H1 (cell line): ENCODE measurements at regions not wholly inside any gene's neighbourhood (a gene's known extent, or its start where the extent isn't known, plus 50 kb on each side); places are given as distances from the start of the nearest gene placed in this dataset.

Experiments
- CTCF ChIA-PET: fragments of 300-600 bp; sonication (Branson Sonifier 250); formaldehyde crosslinking; loops from one replicate; lab custom pipeline; 2021; ENCODE audit not compliant: partially characterized antibody; lab: Charles Lee
- POLR2A ChIA-PET: fragments of 300-600 bp; sonication (Branson Sonifier 250); formaldehyde crosslinking; loops from one replicate; lab custom pipeline; 2021; ENCODE audit warnings: inconsistent platforms; ENCODE audit not compliant: partially characterized antibody; lab: Charles Lee
- DNase-seq, 2 experiments: peaks; one replicate each; pipeline versions ENCODE4 v3.0.0 to v3.0.0-alpha.2; 2010 to 2022; ENCODE audit warnings: low spot score in 2 of 2, low read depth in 1 of 2, mixed read lengths in 1 of 2
- FAIRE-seq: peaks from 2 replicates; lab custom pipeline; 2011; peaks lifted over from hg19 to GRCh38; lab: Jason Lieb, UNC
- H2AFZ ChIP-seq: 2 replicates; pipeline ENCODE4 v1.8.1; 2012; ENCODE audit warnings: low read length, inconsistent platforms
- H2AK5ac ChIP-seq: 2 replicates; pipeline ENCODE4 v1.6.1; 2013; ENCODE audit warnings: low read depth, low read length
- H2BK120ac ChIP-seq: replicated peaks from 2 replicates; pipeline ENCODE3; 2013; ENCODE audit warnings: low read depth, low read length, inconsistent platforms
- H2BK12ac ChIP-seq: 2 replicates; pipeline ENCODE4 v1.6.1; 2013; ENCODE audit warnings: low read depth, low read length
- H2BK15ac ChIP-seq: 2 replicates; pipeline ENCODE4 v1.6.1; 2013; ENCODE audit warnings: low read length
- H2BK20ac ChIP-seq: 2 replicates; pipeline ENCODE4 v1.6.1; 2013; ENCODE audit warnings: low read length
- H2BK5ac ChIP-seq: 2 replicates; pipeline ENCODE4 v1.6.1; 2013; ENCODE audit warnings: low read depth, low read length
- H3K14ac ChIP-seq: 2 replicates; pipeline ENCODE4 v1.6.1; 2013; ENCODE audit warnings: inconsistent platforms; ENCODE audit not compliant: insufficient read length
- H3K18ac ChIP-seq: 2 replicates; pipeline ENCODE4 v1.6.1; 2013; ENCODE audit warnings: low read length; ENCODE audit errors: extremely low read depth
- H3K23ac ChIP-seq: 2 replicates; pipeline ENCODE4 v1.6.1; 2013; ENCODE audit warnings: inconsistent platforms; ENCODE audit not compliant: insufficient read length
- H3K23me2 ChIP-seq: 2 replicates; pipeline ENCODE4 v1.6.1; 2013; ENCODE audit warnings: low read depth, low read length
- H3K27ac ChIP-seq: 2 replicates; pipeline ENCODE4 v1.6.1; 2011; ENCODE audit warnings: low read depth, low read length, inconsistent platforms
- H3K27me3 ChIP-seq, 4 experiments: replicated peaks in 1 of 4; 1 replicate in 1 of 4; 2 replicates in 3 of 4; pipeline versions ENCODE4 v1.6.1 to v1.8.1; 2011 to 2013; ENCODE audit warnings: low read length in 3 of 4, mild to moderate bottlenecking in 3 of 4, inconsistent platforms in 2 of 4, mixed read lengths in 2 of 4, moderate library complexity in 1 of 4; ENCODE audit not compliant: control insufficient read depth in 3 of 4, insufficient read depth in 3 of 4; ENCODE audit errors: extremely low read depth in 1 of 4
- H3K36me3 ChIP-seq, 4 experiments: 2 replicates each; pipeline versions ENCODE4 v1.6.1 to v1.8.1; 2011 to 2013; ENCODE audit warnings: mild to moderate bottlenecking in 4 of 4, low read length in 3 of 4, moderate library complexity in 2 of 4, control low read depth in 1 of 4, inconsistent platforms in 1 of 4; ENCODE audit not compliant: insufficient read depth in 4 of 4, control insufficient read depth in 2 of 4
- H3K4ac ChIP-seq: replicated peaks from 2 replicates; pipeline ENCODE3; 2013; ENCODE audit warnings: low read length, low read depth, mixed read lengths, inconsistent platforms; ENCODE audit not compliant: insufficient read length
- H3K4me1 ChIP-seq, 4 experiments: replicated peaks in 1 of 4; 1 replicate in 1 of 4; 2 replicates in 3 of 4; pipeline versions ENCODE4 v1.6.1 to v1.8.1; 2011 to 2013; ENCODE audit warnings: low read length in 3 of 4, inconsistent platforms in 2 of 4, mixed read lengths in 1 of 4; ENCODE audit not compliant: insufficient read depth in 4 of 4, control insufficient read depth in 3 of 4
- H3K4me2 ChIP-seq, 2 experiments: 2 replicates each; pipeline versions ENCODE4 v1.6.1 to v1.8.1; 2011 to 2013; ENCODE audit warnings: low read depth in 2 of 2, low read length in 2 of 2, control low read depth in 1 of 2, inconsistent platforms in 1 of 2, mild to moderate bottlenecking in 1 of 2; ENCODE audit not compliant: insufficient read depth in 1 of 2
- H3K4me3 ChIP-seq, 4 experiments: fragments of 200-600, 300-600 bp in 1 of 4; sonication (generic), shearing (Covaris generic), sonication (Bioruptor Twin) in 1 of 4; 2 replicates each; pipeline versions ENCODE4 v1.5.1 to v1.8.1; 2011 to 2016; ENCODE audit warnings: low read length in 4 of 4, low read depth in 3 of 4, control low read depth in 2 of 4, inconsistent platforms in 2 of 4, mild to moderate bottlenecking in 2 of 4, mixed read lengths in 1 of 4, moderate library complexity in 1 of 4; ENCODE audit not compliant: insufficient read depth in 2 of 4; ENCODE audit errors: extremely low read depth in 1 of 4
- H3K56ac ChIP-seq: replicated peaks from 2 replicates; pipeline ENCODE3; 2013; ENCODE audit warnings: low read depth, mild to moderate bottlenecking, mixed read lengths, low read length, inconsistent platforms; ENCODE audit not compliant: insufficient read length
- H3K79me1 ChIP-seq: 2 replicates; pipeline ENCODE4 v1.6.1; 2013; ENCODE audit warnings: low read depth, low read length, control low read depth
- H3K79me2 ChIP-seq, 2 experiments: 2 replicates each; pipeline versions ENCODE4 v1.6.1 to v1.8.1; 2012 to 2013; ENCODE audit warnings: low read length in 2 of 2, mild to moderate bottlenecking in 2 of 2, inconsistent platforms in 1 of 2; ENCODE audit not compliant: insufficient read depth in 2 of 2, control insufficient read depth in 1 of 2
- H3K9ac ChIP-seq, 4 experiments: replicated peaks in 1 of 4; 1 replicate in 1 of 4; 2 replicates in 3 of 4; pipeline versions ENCODE4 v1.6.1 to v1.8.1; 2011 to 2013; ENCODE audit warnings: low read depth in 3 of 4, low read length in 3 of 4, control low read depth in 2 of 4, mild to moderate bottlenecking in 2 of 4, moderate library complexity in 2 of 4, inconsistent platforms in 1 of 4; ENCODE audit errors: extremely low read depth in 1 of 4
- H3K9me3 ChIP-seq, 2 experiments: 2 replicates each; pipeline versions ENCODE4 v1.6.1 to v1.8.1; 2012 to 2013; ENCODE audit warnings: mild to moderate bottlenecking in 2 of 2, moderate library complexity in 2 of 2, control low read depth in 1 of 2, inconsistent platforms in 1 of 2, low read depth in 1 of 2, low read length in 1 of 2, mixed read lengths in 1 of 2; ENCODE audit not compliant: insufficient read depth in 2 of 2
- H4K20me1 ChIP-seq, 2 experiments: replicated peaks in 1 of 2; 2 replicates each; pipeline versions ENCODE3 to v1.8.1; 2011 to 2013; ENCODE audit warnings: inconsistent platforms in 2 of 2, low read length in 2 of 2, mild to moderate bottlenecking in 1 of 2; ENCODE audit not compliant: insufficient read depth in 2 of 2, control insufficient read depth in 1 of 2
- H4K5ac ChIP-seq: 2 replicates; pipeline ENCODE4 v1.6.1; 2013; ENCODE audit warnings: low read length, low read depth, mixed read lengths, inconsistent platforms; ENCODE audit not compliant: insufficient read length
- H4K8ac ChIP-seq: 2 replicates; pipeline ENCODE4 v1.8.0; 2013; ENCODE audit warnings: mild to moderate bottlenecking, moderate library complexity, low read length, inconsistent platforms; ENCODE audit not compliant: insufficient read depth; ENCODE audit errors: extremely low read depth
- H4K91ac ChIP-seq: replicated peaks from 2 replicates; pipeline ENCODE3; 2013; ENCODE audit warnings: low read length, mixed read lengths, inconsistent platforms; ENCODE audit not compliant: insufficient read length
- EGR1 ChIP-seq: IDR thresholded peaks from 2 replicates; pipeline ENCODE4 v1.6.1; 2011; ENCODE audit warnings: low read depth, low read length, borderline replicate concordance
- FOSL1 ChIP-seq: IDR thresholded peaks from 2 replicates; pipeline ENCODE4 v1.6.1; 2011; ENCODE audit warnings: mild to moderate bottlenecking, low read depth, low read length, moderate library complexity; ENCODE audit not compliant: insufficient read depth
- MAFK ChIP-seq: IDR thresholded peaks from 2 replicates; pipeline ENCODE4 v1.6.1; 2012; ENCODE audit warnings: low read depth, mild to moderate bottlenecking, improper control_type of control experiment, low read length
- PHF8 ChIP-seq: fragments of 200-600 bp; sonication (generic); conservative IDR thresholded peaks from 2 replicates; pipeline ENCODE4 v1.7.1; 2012; ENCODE audit warnings: low read depth, mild to moderate bottlenecking, inconsistent platforms, low read length, moderate library complexity
- RFX5 ChIP-seq: IDR thresholded peaks from 2 replicates; pipeline ENCODE4 v1.6.1; 2011; ENCODE audit warnings: low read depth, low read length, improper control_type of control experiment, borderline replicate concordance
- SP1 ChIP-seq: IDR thresholded peaks from 2 replicates; pipeline ENCODE4 v1.6.1; 2011; ENCODE audit warnings: low read depth, low read length
- SRF ChIP-seq: IDR thresholded peaks from 2 replicates; pipeline ENCODE4 v1.6.1; 2011; ENCODE audit warnings: mild to moderate bottlenecking, low read depth, low read length, moderate library complexity
- YY1 ChIP-seq: IDR thresholded peaks from 2 replicates; pipeline ENCODE4 v1.6.1; 2011; ENCODE audit warnings: low read depth, mild to moderate bottlenecking, low read length
- whole genome bisulfite sequencing, 2 experiments: shearing (Covaris generic) in 1 of 2; methylation state at CpG; one replicate each; pipeline versions ENCODE4 v1.1.6 to v1.1.7; 2013 to 2015; ENCODE audit warnings: low lambda C conversion rate in 2 of 2, mixed read lengths in 2 of 2, inconsistent platforms in 1 of 2, low coverage in 1 of 2, missing lambda C conversion rate in 1 of 2; ENCODE audit not compliant: insufficient replicate concordance in 2 of 2, insufficient coverage in 1 of 2, insufficient read length in 1 of 2; ENCODE audit errors: extremely low coverage in 1 of 2, missing lambda C conversion rate in 1 of 2; 5-methylcytosine and 5-hydroxymethylcytosine counted together
- TF ChIP-seq, protein P1 (sequence below), 3 experiments: IDR thresholded peaks; 1 replicate in 2 of 3; 2 replicates in 1 of 3; pipeline versions ENCODE4 v1.5.1 to v1.6.1; 2011; ENCODE audit warnings: low read length in 3 of 3, mild to moderate bottlenecking in 3 of 3, inconsistent platforms in 2 of 3, low read depth in 1 of 3, moderate library complexity in 1 of 3; ENCODE audit not compliant: insufficient read depth in 1 of 3; ENCODE audit errors: control extremely low read depth in 1 of 3
- TF ChIP-seq, protein P2 (sequence below): IDR thresholded peaks from 2 replicates; pipeline ENCODE4 v1.6.1; 2012; ENCODE audit warnings: inconsistent platforms
- TF ChIP-seq, protein P3 (sequence below): IDR thresholded peaks from 2 replicates; pipeline ENCODE4 v1.6.1; 2011; ENCODE audit warnings: low read length, improper control_type of control experiment

DNA sequence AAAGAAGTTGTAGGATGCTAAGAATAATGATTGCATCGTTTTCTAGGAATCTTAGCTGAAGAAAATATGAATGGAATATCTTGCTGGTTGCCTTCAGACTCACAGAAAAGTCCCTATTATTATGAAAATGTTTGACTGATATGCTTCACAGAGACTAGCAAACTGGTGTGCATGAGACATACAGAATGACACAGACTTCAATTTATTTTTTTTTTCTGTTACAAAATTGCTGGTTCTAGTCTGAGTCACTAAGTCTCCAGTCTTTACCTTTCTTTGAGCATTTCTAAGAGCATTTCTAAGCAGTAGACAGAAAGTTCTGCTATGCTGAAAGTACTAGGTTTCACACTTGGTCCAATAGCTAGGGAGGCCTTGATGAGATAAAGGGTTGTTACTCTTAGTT, 377.6 kb upstream of the ATP2B1 start:
- DNase-seq (no peak), FAIRE-seq (no peak)
- 83% methylated on average over 1 of the region's 1 CpG; no CpG with 5 or more reads in 1 of the 2 experiments for WGBS, 2 experiments
- no peak overlapping the region for H3K27ac ChIP-seq
- H3K79me2 ChIP-seq, result no peaks in the 10 kb centered on the region
- no peak overlapping the region for H2BK20ac ChIP-seq
- no peak overlapping the region for H2BK5ac ChIP-seq
- H2BK120ac ChIP-seq, result no peak overlapping the region
- no peak overlapping the region for H2AK5ac ChIP-seq
- no peaks in the 10 kb centered on the region for H3K79me1 ChIP-seq
- H3K9ac ChIP-seq, result no peak overlapping the region
- no peak overlapping the region for H3K4me3 ChIP-seq
- H3K14ac ChIP-seq, result no peak overlapping the region
- H3K56ac ChIP-seq, result no peak overlapping the region
- H3K27me3 ChIP-seq, result no peaks in the 10 kb centered on the region
- no peaks in the 10 kb centered on the region for H3K23me2 ChIP-seq
- ChIA-PET POLR2A (no interaction called here), CTCF (interaction anchor here (0.6 to 2.5 kb wide), 2 partner anchors 17 to 66 kb away, joined by 3 to 12 read pairs; no protein-coding TSS in a partner anchor)
- no peak overlapping the region for H3K4me2 ChIP-seq
- no peak overlapping the region for H2AFZ ChIP-seq
- H3K4me1 ChIP-seq, result peaks cover 0 to 3% (median 0%) of the 10 kb centered on the region in 4 experiments; a peak in 2 of 7 replicates
- no peak overlapping the region for H3K23ac ChIP-seq
- H4K20me1 ChIP-seq, result no peaks in the 10 kb centered on the region
- H4K8ac ChIP-seq, result no peak overlapping the region
- no peaks in the 10 kb centered on the region for H3K36me3 ChIP-seq
- H2BK15ac ChIP-seq, result no peak overlapping the region
- no peak overlapping the region for H4K91ac ChIP-seq
- no peak overlapping the region for H3K4ac ChIP-seq
- H2BK12ac ChIP-seq, result no peak overlapping the region
- no peaks in the 10 kb centered on the region for H3K9me3 ChIP-seq
- H3K18ac ChIP-seq, result no peak overlapping the region
- H4K5ac ChIP-seq, result no peak overlapping the region
- TF ChIP-seq EGR1, result no peak
- TF ChIP-seq MAFK, result no peak
- TF ChIP-seq, protein P1, sequence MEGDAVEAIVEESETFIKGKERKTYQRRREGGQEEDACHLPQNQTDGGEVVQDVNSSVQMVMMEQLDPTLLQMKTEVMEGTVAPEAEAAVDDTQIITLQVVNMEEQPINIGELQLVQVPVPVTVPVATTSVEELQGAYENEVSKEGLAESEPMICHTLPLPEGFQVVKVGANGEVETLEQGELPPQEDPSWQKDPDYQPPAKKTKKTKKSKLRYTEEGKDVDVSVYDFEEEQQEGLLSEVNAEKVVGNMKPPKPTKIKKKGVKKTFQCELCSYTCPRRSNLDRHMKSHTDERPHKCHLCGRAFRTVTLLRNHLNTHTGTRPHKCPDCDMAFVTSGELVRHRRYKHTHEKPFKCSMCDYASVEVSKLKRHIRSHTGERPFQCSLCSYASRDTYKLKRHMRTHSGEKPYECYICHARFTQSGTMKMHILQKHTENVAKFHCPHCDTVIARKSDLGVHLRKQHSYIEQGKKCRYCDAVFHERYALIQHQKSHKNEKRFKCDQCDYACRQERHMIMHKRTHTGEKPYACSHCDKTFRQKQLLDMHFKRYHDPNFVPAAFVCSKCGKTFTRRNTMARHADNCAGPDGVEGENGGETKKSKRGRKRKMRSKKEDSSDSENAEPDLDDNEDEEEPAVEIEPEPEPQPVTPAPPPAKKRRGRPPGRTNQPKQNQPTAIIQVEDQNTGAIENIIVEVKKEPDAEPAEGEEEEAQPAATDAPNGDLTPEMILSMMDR (IDR thresholded peaks at IDR 0.05; ENCODE audit: control extremely low read depth in 1 of 3, insufficient read depth in 1 of 3, low read depth in 1 of 3, low read length in 3 of 3), result no peak
- TF ChIP-seq SRF, result no peak
- TF ChIP-seq SP1, result no peak
- TF ChIP-seq, protein P2, sequence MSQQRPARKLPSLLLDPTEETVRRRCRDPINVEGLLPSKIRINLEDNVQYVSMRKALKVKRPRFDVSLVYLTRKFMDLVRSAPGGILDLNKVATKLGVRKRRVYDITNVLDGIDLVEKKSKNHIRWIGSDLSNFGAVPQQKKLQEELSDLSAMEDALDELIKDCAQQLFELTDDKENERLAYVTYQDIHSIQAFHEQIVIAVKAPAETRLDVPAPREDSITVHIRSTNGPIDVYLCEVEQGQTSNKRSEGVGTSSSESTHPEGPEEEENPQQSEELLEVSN, result no peak
- TF ChIP-seq FOSL1, result no peak
- no peak for TF ChIP-seq PHF8
- no peak for TF ChIP-seq YY1
- TF ChIP-seq, protein P3, sequence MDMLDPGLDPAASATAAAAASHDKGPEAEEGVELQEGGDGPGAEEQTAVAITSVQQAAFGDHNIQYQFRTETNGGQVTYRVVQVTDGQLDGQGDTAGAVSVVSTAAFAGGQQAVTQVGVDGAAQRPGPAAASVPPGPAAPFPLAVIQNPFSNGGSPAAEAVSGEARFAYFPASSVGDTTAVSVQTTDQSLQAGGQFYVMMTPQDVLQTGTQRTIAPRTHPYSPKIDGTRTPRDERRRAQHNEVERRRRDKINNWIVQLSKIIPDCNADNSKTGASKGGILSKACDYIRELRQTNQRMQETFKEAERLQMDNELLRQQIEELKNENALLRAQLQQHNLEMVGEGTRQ, result no peak
- TF ChIP-seq RFX5, result no peak
